Suprapubic skin (tissue), 4 donors: ENCODE measurements at regions not wholly inside any gene's neighbourhood (a gene's known extent, or its start where the extent isn't known, plus 50 kb on each side); places are given as distances from the start of the nearest gene placed in this dataset.

Source experiments
- DNase-seq, 2 donors: peaks; one replicate each; pipeline ENCODE4 v3.0.0-alpha.2; 2019; ENCODE audit warnings: low spot score in 2 of 2
- H3K27ac ChIP-seq: fragments of 200-600 bp; sonication (generic); one replicate; pipeline ENCODE4 v1.5.1; 2019
- H3K27me3 ChIP-seq: fragments of 200-600 bp; sonication (generic); one replicate; pipeline ENCODE4 v1.5.1; 2019
- H3K36me3 ChIP-seq: fragments of 200-600 bp; sonication (generic); one replicate; pipeline ENCODE4 v1.5.1; 2019
- H3K4me1 ChIP-seq: fragments of 200-600 bp; sonication (generic); one replicate; pipeline ENCODE4 v1.5.1; 2019
- H3K4me3 ChIP-seq: fragments of 200-600 bp; sonication (generic); one replicate; pipeline ENCODE4 v1.5.1; 2019; ENCODE audit warnings: mild to moderate bottlenecking
- H3K9me3 ChIP-seq: fragments of 200-600 bp; sonication (generic); one replicate; pipeline ENCODE4 v1.5.1; 2019
- EP300 ChIP-seq: sonication (generic); formaldehyde crosslinking; IDR thresholded peaks from one replicate; pipeline ENCODE4 v1.6.1; 2017; ENCODE audit warnings: antibody characterized with exemption
- POLR2A ChIP-seq, 2 donors: fragments of 450-650 bp; IDR thresholded peaks; one replicate each; pipeline ENCODE4 v1.6.1; 2017; ENCODE audit warnings: antibody characterized with exemption in 2 of 2, mild to moderate bottlenecking in 2 of 2, moderate library complexity in 2 of 2
- POLR2AphosphoS5 ChIP-seq, 3 donors: sonication (generic); formaldehyde crosslinking; IDR thresholded peaks; one replicate each; pipeline ENCODE4 v1.6.1; 2017; ENCODE audit warnings: antibody characterized with exemption in 3 of 3
- WGBS: methylation state at CpG from one replicate; pipeline ENCODE4 v1.1.5; 2018; 5-methylcytosine and 5-hydroxymethylcytosine counted together
- TF ChIP-seq, protein P1 (sequence below), 2 donors: fragments of 200-600 bp in 1 of 2; fragments of 450-650 bp in 1 of 2; sonication (generic) in 1 of 2; IDR thresholded peaks; one replicate each; pipeline ENCODE4 v1.5.1; 2016 to 2019; ENCODE audit warnings: antibody characterized with exemption in 2 of 2, mild to moderate bottlenecking in 1 of 2, moderate library complexity in 1 of 2

DNA sequence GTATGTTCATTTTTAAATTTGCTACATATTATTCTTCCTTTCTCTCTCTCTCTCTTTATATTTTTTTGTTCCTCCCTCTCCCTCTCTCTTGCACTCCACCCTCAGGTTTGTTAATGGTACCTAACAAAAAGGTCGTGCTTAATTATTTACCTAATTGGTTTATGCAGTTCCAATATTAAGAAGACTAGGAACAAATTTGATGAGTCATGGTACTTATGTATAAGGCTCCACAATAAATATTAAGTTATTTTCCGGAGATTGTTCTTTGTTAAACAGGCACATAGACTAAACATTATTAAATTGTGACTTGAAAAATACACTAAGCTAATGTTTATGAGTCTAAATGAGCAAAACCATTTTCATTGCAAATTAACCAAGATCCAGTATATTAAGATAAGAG lies 1200.8 kb upstream of the ALCAM start:
- Histone ChIP-seq H3K36me3 (no peaks in the 10 kb centered on the region), H3K4me3 (no peak overlapping the region), H3K27me3 (no peaks in the 10 kb centered on the region), H3K4me1 (no peaks in the 10 kb centered on the region), H3K9me3 (peaks cover 12% of the 10 kb centered on the region), H3K27ac (no peak overlapping the region)
- DNase-seq = no peak
- TF ChIP-seq, protein P1, sequence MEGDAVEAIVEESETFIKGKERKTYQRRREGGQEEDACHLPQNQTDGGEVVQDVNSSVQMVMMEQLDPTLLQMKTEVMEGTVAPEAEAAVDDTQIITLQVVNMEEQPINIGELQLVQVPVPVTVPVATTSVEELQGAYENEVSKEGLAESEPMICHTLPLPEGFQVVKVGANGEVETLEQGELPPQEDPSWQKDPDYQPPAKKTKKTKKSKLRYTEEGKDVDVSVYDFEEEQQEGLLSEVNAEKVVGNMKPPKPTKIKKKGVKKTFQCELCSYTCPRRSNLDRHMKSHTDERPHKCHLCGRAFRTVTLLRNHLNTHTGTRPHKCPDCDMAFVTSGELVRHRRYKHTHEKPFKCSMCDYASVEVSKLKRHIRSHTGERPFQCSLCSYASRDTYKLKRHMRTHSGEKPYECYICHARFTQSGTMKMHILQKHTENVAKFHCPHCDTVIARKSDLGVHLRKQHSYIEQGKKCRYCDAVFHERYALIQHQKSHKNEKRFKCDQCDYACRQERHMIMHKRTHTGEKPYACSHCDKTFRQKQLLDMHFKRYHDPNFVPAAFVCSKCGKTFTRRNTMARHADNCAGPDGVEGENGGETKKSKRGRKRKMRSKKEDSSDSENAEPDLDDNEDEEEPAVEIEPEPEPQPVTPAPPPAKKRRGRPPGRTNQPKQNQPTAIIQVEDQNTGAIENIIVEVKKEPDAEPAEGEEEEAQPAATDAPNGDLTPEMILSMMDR (IDR thresholded peaks at IDR 0.05) = no peak
- 88% methylated on average over 2 of the region's 2 CpGs for WGBS

DNA sequence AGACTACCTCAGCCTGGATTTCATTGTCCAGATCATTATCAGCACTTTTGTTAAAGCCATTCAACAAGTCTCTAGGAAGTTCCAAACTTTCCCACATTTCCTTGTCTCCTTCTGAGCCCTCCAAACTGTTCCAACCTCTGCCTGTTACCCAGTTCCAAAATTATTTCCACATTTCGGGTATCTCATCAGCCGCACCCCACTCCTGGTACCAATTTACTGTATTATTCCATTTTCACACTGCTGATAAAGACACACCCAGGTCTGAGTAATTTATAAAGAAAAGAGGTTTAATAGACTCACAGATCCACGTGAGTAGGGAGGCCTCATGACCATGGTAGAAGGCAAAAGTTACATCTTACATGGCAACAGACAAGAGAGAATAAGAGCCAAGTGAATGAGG lies 1198.3 kb upstream of the ALCAM start:
- TF ChIP-seq POLR2A (IDR thresholded peaks at IDR 0.05) = no peak
- TF ChIP-seq, protein P1 (IDR thresholded peaks at IDR 0.05) = no peak
- no peak for TF ChIP-seq POLR2AphosphoS5 (IDR thresholded peaks at IDR 0.05)
- no peak for TF ChIP-seq EP300
- no peak overlapping the region for H3K4me3 ChIP-seq
- no peak for DNase-seq
- no peak overlapping the region for H3K27ac ChIP-seq
- WGBS = 82% methylated on average over 3 of the region's 3 CpGs
- H3K9me3 ChIP-seq = peaks cover 12% of the 10 kb centered on the region
- H3K27me3 ChIP-seq = no peaks in the 10 kb centered on the region
- no peaks in the 10 kb centered on the region for H3K4me1 ChIP-seq
- H3K36me3 ChIP-seq = no peaks in the 10 kb centered on the region

DNA sequence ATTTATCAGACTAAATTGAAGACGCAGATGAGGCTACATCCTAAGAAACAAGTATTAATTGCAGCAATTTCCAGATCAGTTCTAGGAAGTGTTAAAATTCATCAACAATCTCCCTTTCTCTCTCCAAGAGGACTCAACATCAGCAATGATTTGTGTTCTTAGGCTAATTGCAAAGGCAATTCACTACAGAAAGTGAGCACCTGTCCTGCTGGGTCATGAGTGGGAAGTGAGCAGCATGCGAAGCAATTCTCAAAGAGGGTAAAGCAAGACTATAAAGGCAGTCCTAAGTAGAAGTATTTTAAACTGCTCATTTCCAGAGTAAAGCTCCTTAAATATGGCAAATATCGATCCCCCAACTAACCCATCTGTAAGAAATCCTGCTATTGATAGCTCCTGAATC lies 1191.0 kb upstream of the ALCAM start:
- Histone ChIP-seq H3K36me3 (no peaks in the 10 kb centered on the region), H3K27me3 (no peaks in the 10 kb centered on the region), H3K9me3 (no peaks in the 10 kb centered on the region), H3K27ac (no peak overlapping the region), H3K4me1 (no peaks in the 10 kb centered on the region), H3K4me3 (no peak overlapping the region)
- TF ChIP-seq POLR2AphosphoS5 (IDR thresholded peaks at IDR 0.05) (no peak), EP300 (no peak), POLR2A (IDR thresholded peaks at IDR 0.05) (no peak)
- TF ChIP-seq, protein P1 (IDR thresholded peaks at IDR 0.05) = no peak
- WGBS = 84% methylated on average over 3 of the region's 3 CpGs
- no peak for DNase-seq

DNA sequence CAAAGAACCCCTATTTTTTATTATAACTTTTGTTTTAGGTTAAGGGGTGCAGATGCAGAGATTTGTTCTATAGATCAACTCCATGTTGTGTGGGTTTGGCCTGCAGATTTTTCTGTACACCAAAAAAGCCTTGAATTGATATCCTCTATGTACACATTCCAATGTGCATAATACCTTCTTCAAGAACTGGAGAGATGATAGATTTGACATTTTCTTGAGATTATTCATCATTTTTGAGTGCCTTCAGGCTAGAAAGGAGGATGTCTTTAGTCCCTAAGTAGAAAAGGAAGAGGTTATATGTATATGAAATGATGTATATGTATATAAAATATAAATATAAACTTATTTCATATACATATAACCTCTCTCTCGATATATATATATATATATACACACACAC lies 1190.0 kb upstream of the ALCAM start:
- Histone ChIP-seq H3K9me3 (no peaks in the 10 kb centered on the region), H3K27me3 (no peaks in the 10 kb centered on the region), H3K27ac (no peak overlapping the region), H3K36me3 (no peaks in the 10 kb centered on the region), H3K4me3 (no peak overlapping the region), H3K4me1 (no peaks in the 10 kb centered on the region)
- WGBS = 58% methylated on average over 1 of the region's 1 CpG
- DNase-seq = no peak
- TF ChIP-seq EP300 (no peak), POLR2AphosphoS5 (IDR thresholded peaks at IDR 0.05) (no peak), POLR2A (IDR thresholded peaks at IDR 0.05) (no peak)
- TF ChIP-seq, protein P1 (IDR thresholded peaks at IDR 0.05) = no peak

DNA sequence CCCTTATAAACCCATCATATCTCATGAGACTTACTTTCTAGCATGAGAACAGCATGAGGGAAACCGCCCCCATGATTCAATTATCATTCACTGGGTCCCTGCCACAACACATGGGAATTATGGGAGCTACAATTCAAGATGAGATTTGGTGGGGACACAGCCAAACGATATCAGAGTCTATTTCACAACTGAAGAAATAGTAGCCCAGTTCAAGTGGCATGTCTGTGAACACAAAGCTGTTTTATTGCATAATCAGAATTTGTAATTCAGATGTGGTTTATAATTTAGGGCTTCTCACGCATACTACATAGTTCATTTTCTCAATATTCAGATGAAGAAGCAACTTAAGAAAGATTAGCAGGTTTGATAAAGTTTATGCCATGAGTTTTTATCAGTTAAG lies 1188.0 kb upstream of the ALCAM start:
- H3K4me3 ChIP-seq = no peak overlapping the region
- no peaks in the 10 kb centered on the region for H3K36me3 ChIP-seq
- H3K4me1 ChIP-seq = no peaks in the 10 kb centered on the region
- H3K27me3 ChIP-seq = no peaks in the 10 kb centered on the region
- TF ChIP-seq POLR2AphosphoS5 (IDR thresholded peaks at IDR 0.05) (no peak), EP300 (no peak), POLR2A (IDR thresholded peaks at IDR 0.05) (no peak)
- TF ChIP-seq, protein P1 (IDR thresholded peaks at IDR 0.05) = no peak
- H3K9me3 ChIP-seq = no peaks in the 10 kb centered on the region
- 70% methylated on average over 3 of the region's 3 CpGs for WGBS
- no peak overlapping the region for H3K27ac ChIP-seq
- DNase-seq = no peak
